ENCODE measurements at regions not wholly inside any gene's neighbourhood (a gene's known extent, or its start where the extent isn't known, plus 50 kb on each side); places are given as distances from the start of the nearest gene placed in this dataset.
"Not testable (repeated sequence)": the region's sequence is repeated elsewhere in the genome, so short reads cannot be mapped to it uniquely, and the experiment has no call there.

GRCh38 chr3:191901741-191902140 lies 440.8 kb downstream of the PYDC2 start:
- H3K4me3 ChIP-seq (ENCODE audit: low read depth, low read length): no peak overlapping the region
- no peak for DNase-seq (ENCODE audit: low read depth)
- TF ChIP-seq CTCF (IDR thresholded peaks at IDR 0.05; ENCODE audit: insufficient read depth, low read depth, low read length, missing control alignments): no peak

- H3K4me3 ChIP-seq (ENCODE audit: low read depth, low read length): no peak overlapping the region
- peak; percentile 12 for DNase-seq (ENCODE audit: low read depth)
- no peak for TF ChIP-seq CTCF (IDR thresholded peaks at IDR 0.05; ENCODE audit: insufficient read depth, low read depth, low read length, missing control alignments)
Observed at GRCh38 chr3:191912616-191913204, 451.7 kb downstream of the PYDC2 start.

- DNase-seq (ENCODE audit: low read depth): no peak
- no peak for TF ChIP-seq CTCF (IDR thresholded peaks at IDR 0.05; ENCODE audit: insufficient read depth, low read depth, low read length, missing control alignments)
- H3K4me3 ChIP-seq (ENCODE audit: low read depth, low read length): no peak overlapping the region
Observed at GRCh38 chr3:191915712-191916111, 454.7 kb downstream of the PYDC2 start.

- no peak for DNase-seq (ENCODE audit: low read depth)
- no peak for TF ChIP-seq CTCF (IDR thresholded peaks at IDR 0.05; ENCODE audit: insufficient read depth, low read depth, low read length, missing control alignments)
- no peak overlapping the region for H3K4me3 ChIP-seq (ENCODE audit: low read depth, low read length)
Observed at GRCh38 chr3:191919491-191920026, 458.6 kb downstream of the PYDC2 start.

- peak; percentile 15 for DNase-seq (ENCODE audit: low read depth)
- H3K4me3 ChIP-seq (ENCODE audit: low read depth, low read length): no peak overlapping the region
- no peak for TF ChIP-seq CTCF (IDR thresholded peaks at IDR 0.05; ENCODE audit: insufficient read depth, low read depth, low read length, missing control alignments)
Observed at GRCh38 chr3:191922570-191922969, 461.6 kb downstream of the PYDC2 start.

GRCh38 chr3:191927183-191927817 lies 466.3 kb downstream of the PYDC2 start:
- not testable (repeated sequence) for H3K4me3 ChIP-seq (ENCODE audit: low read depth, low read length); DNase-seq (ENCODE audit: low read depth)

- not testable (repeated sequence) for H3K4me3 ChIP-seq (ENCODE audit: low read depth, low read length); DNase-seq (ENCODE audit: low read depth)
Observed at GRCh38 chr3:191927998-191928397, 467.0 kb downstream of the PYDC2 start.

GRCh38 chr3:191944835-191945234 lies 483.9 kb downstream of the PYDC2 start:
- TF ChIP-seq CTCF (IDR thresholded peaks at IDR 0.05; ENCODE audit: insufficient read depth, low read depth, low read length, missing control alignments): no peak
- DNase-seq (ENCODE audit: low read depth): peak; percentile 41
- H3K4me3 ChIP-seq (ENCODE audit: low read depth, low read length): no peak overlapping the region
